Endothelial cell (in vitro differentiated cells): ENCODE measurements at regions not wholly inside any gene's neighbourhood (a gene's known extent, or its start where the extent isn't known, plus 50 kb on each side); places are given as distances from the start of the nearest gene placed in this dataset.

Experiments
- DNase-seq: peaks from one replicate; pipeline ENCODE4 v3.0.0; 2021; ENCODE audit warnings: low spot score
- H3K27ac Mint-ChIP-seq: one replicate; pipeline ENCODE4 v1.8.0; 2021; ENCODE audit warnings: mixed read lengths, inconsistent platforms; ENCODE audit not compliant: unreplicated experiment
- H3K27me3 Mint-ChIP-seq: one replicate; pipeline ENCODE4 v1.8.0; 2021; ENCODE audit warnings: mild to moderate bottlenecking, moderate library complexity, mixed read lengths, inconsistent platforms; ENCODE audit not compliant: unreplicated experiment
- H3K36me3 Mint-ChIP-seq: one replicate; pipeline ENCODE4 v1.8.0; 2021; ENCODE audit warnings: mild to moderate bottlenecking, low read depth, mixed read lengths, inconsistent platforms; ENCODE audit not compliant: unreplicated experiment
- H3K4me1 Mint-ChIP-seq: one replicate; pipeline ENCODE4 v1.8.0; 2021; ENCODE audit warnings: mild to moderate bottlenecking, mixed read lengths, inconsistent platforms; ENCODE audit not compliant: unreplicated experiment
- H3K4me3 Mint-ChIP-seq: one replicate; pipeline ENCODE4 v1.8.0; 2021; ENCODE audit warnings: mild to moderate bottlenecking, mixed read lengths, inconsistent platforms; ENCODE audit not compliant: unreplicated experiment
- H3K9me3 Mint-ChIP-seq: one replicate; pipeline ENCODE4 v1.8.0; 2021; ENCODE audit warnings: mixed read lengths, inconsistent platforms; ENCODE audit not compliant: unreplicated experiment
- CTCF ChIP-seq: fragments of 200-600 bp; sonication (generic); IDR thresholded peaks from one replicate; pipeline ENCODE4 v1.5.0; 2021; ENCODE audit warnings: antibody characterized with exemption; ENCODE audit not compliant: unreplicated experiment

GRCh38 chr3:159854500-159855124 lies 134.0 kb upstream of the IL12A start:
- Mint-ChIP-seq H3K4me3 (peak overlapping the region; percentile 92), H3K27me3 (peaks cover 3% of the 10 kb centered on the region), H3K27ac (peak overlapping the region; percentile 94), H3K9me3 (no peaks in the 10 kb centered on the region), H3K36me3 (peaks cover 18% of the 10 kb centered on the region), H3K4me1 (peaks cover 87% of the 10 kb centered on the region)
- no peak for TF ChIP-seq CTCF
- DNase-seq: no peak

DNA sequence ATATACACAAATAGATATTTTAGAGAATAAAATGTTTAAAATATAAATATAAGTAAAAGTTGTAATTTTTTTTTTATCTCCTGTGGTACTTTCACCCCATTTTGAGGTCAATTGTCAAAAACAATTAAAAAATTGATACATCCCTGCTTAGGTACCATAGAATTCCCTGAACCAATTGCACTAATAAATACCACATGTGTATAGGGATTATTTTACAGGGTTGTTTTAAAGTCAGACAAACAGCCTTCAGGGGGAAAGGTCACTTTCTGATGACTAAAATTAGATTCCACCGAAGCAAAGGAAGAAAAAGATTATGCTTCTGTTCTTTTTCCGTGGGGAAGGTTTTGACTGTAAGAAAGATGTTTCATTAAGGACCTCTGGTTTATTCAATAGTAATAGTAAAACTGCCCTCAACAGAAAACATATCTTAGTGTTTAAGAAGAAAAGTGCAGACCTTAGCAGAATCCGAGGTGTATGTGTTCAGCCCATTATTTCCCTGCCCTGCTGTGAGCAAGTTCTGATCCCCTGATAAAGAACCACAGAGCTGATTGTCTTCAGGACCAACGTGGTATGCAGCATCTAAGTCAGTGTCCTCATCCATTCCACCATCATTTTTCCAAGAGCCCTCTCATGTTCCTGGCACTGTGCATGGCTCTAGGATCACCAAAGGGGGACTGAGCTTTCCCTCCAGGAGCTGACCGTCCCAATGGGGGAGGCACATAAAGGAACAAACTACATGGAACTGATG lies 132.9 kb upstream of the IL12A start:
- peaks cover 6% of the 10 kb centered on the region for H3K27me3 Mint-ChIP-seq
- peak overlapping the region; percentile 96 for H3K27ac Mint-ChIP-seq
- no peak for TF ChIP-seq CTCF
- DNase-seq: no peak
- H3K36me3 Mint-ChIP-seq: peaks cover 16% of the 10 kb centered on the region
- peak overlapping the region; percentile 87 for H3K4me3 Mint-ChIP-seq
- peaks cover 88% of the 10 kb centered on the region for H3K4me1 Mint-ChIP-seq
- H3K9me3 Mint-ChIP-seq: no peaks in the 10 kb centered on the region

DNA sequence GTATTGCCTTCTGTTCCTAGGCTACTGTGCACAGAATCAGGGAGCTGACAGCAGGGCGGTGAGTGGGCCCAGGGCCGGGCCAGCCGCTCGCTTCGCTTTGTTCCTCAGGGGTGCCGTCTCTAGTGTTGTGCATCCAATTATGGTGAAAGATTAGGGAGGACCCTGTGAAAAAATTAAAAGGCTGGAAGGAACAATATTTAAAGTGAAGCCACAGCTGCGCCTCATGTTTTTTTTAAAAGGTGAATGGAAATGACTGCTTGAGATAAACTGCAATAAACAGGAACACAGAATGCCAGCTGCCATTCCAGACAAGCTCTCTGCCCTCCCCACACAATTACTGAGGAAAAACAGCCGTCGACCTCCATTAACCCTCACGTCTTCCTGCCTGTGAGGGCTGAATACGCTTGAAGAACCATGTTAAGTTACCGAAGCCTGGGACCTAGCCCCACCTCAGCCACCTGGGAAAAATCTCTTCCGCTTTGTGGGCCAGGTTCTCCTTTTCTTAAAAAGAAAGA lies 132.0 kb upstream of the IL12A start:
- H3K4me3 Mint-ChIP-seq: peak overlapping the region; percentile 77
- peaks cover 88% of the 10 kb centered on the region for H3K4me1 Mint-ChIP-seq
- H3K27ac Mint-ChIP-seq: peak overlapping the region; percentile 96
- H3K36me3 Mint-ChIP-seq: peaks cover 16% of the 10 kb centered on the region
- H3K27me3 Mint-ChIP-seq: peaks cover 10% of the 10 kb centered on the region
- DNase-seq: peak; percentile 40
- H3K9me3 Mint-ChIP-seq: no peaks in the 10 kb centered on the region
- no peak for TF ChIP-seq CTCF

DNA sequence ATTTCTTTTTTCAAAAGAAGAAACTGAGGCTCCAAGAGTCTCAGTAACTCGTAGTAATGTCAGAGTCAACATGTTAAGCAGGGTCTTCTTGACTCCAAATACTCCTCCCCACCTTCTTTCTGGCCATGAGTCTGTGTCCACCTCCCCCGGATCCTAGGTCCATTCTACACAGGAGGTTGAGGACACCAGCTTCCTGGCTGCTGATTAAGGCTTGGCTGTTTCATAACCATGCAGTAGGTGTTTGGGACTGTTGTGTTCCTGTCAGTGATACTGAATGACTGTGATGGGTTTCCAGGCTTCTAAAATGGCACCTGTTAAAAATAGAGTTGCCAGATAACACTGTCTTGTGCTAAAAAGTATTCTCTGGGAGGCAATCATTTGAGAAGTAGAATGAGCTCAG lies 130.8 kb upstream of the IL12A start:
- H3K27me3 Mint-ChIP-seq: peaks cover 13% of the 10 kb centered on the region
- no peak for TF ChIP-seq CTCF
- peaks cover 85% of the 10 kb centered on the region for H3K4me1 Mint-ChIP-seq

DNA sequence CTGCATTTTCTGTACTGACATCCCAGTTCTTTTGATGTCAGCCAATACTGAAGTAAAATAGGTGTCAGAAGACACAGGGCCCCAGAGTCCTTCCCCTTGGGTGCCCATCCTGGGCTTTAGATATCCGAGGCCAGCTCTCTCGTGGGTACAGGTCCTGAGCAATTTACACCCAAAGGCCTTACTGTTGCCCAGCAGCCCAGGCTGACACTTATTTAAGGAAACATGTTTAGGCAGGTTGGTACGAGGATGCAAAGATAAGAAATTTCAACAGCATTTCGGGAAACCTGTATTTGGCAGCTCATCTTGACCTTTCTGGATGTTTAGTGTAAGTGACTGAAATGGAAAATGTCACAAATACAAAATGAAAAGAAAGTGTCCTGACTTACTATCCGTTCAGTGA lies 130.0 kb upstream of the IL12A start:
- peaks cover 13% of the 10 kb centered on the region for H3K27me3 Mint-ChIP-seq
- DNase-seq: no peak
- no peaks in the 10 kb centered on the region for H3K9me3 Mint-ChIP-seq
- H3K4me1 Mint-ChIP-seq: peaks cover 86% of the 10 kb centered on the region
- peaks cover 14% of the 10 kb centered on the region for H3K36me3 Mint-ChIP-seq
- H3K27ac Mint-ChIP-seq: peak overlapping the region; percentile 99
- no peak for TF ChIP-seq CTCF
- H3K4me3 Mint-ChIP-seq: peak overlapping the region; percentile 34

More for the DNA sequence above, 130.8 kb upstream of the IL12A start:
- H3K36me3 Mint-ChIP-seq: peaks cover 16% of the 10 kb centered on the region
- H3K27ac Mint-ChIP-seq: peak overlapping the region; percentile 87
- DNase-seq: no peak
- no peaks in the 10 kb centered on the region for H3K9me3 Mint-ChIP-seq
- peak overlapping the region; percentile 59 for H3K4me3 Mint-ChIP-seq
